Activated naive CD4-positive, alpha-beta T cell treated with anti-CD3 and anti-CD28 coated beads, Interleukin-2, amount 50 U/mL, for 72 hours (primary cell): ENCODE measurements at regions not wholly inside any gene's neighbourhood (a gene's known extent, or its start where the extent isn't known, plus 50 kb on each side); places are given as distances from the start of the nearest gene placed in this dataset.

Experiments used
- ATAC-seq, 2 donors: fragments of 150-1000 bp; cut with Tn5 transposase; 2 replicates each; pipeline ENCODE4 v1.10.0; 2021; ENCODE audit warnings: mild to moderate bottlenecking in 2 of 2, moderate library complexity in 2 of 2
- DNase-seq, 2 donors: peaks; one replicate each; pipeline ENCODE4 v3.0.0; 2021 to 2022; ENCODE audit warnings: low spot score in 2 of 2
- H3K27ac Mint-ChIP-seq, 2 donors: one replicate each; pipeline ENCODE4 v1.8.0; 2022; ENCODE audit warnings: mild to moderate bottlenecking in 2 of 2, mixed read lengths in 2 of 2
- H3K36me3 Mint-ChIP-seq, 2 donors: one replicate each; pipeline ENCODE4 v1.8.0; 2022; ENCODE audit warnings: mixed read lengths in 2 of 2
- H3K9me3 Mint-ChIP-seq, 2 donors: one replicate each; pipeline ENCODE4 v1.8.0; 2022; ENCODE audit warnings: mixed read lengths in 2 of 2

DNA sequence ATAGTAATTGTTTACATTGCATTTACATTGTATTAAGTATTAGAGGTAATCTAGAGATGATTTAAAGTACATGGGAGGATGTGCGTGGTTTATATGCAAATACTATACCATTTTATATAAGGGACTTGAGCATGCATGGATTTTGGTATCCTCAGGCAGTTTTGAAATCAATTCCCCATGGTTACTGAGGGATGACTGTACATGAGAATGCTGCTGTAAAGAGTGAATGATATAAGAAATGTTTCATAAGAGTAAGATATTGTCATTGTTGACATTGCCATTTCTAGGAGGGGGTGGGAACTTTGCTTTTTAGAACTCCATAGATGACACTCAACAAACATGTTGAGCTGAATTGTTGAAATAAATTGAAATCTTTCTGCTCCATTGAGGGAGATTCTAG, 185.0 kb downstream of the SEMA6A start:
- DNase-seq = no peak
- ATAC-seq = no peak
- Mint-ChIP-seq H3K27ac (no peak overlapping the region), H3K36me3 (peaks cover 35 to 37% of the 10 kb centered on the region in 2 donors), H3K9me3 (peaks cover 12 to 14% of the 10 kb centered on the region in 2 donors)

DNA sequence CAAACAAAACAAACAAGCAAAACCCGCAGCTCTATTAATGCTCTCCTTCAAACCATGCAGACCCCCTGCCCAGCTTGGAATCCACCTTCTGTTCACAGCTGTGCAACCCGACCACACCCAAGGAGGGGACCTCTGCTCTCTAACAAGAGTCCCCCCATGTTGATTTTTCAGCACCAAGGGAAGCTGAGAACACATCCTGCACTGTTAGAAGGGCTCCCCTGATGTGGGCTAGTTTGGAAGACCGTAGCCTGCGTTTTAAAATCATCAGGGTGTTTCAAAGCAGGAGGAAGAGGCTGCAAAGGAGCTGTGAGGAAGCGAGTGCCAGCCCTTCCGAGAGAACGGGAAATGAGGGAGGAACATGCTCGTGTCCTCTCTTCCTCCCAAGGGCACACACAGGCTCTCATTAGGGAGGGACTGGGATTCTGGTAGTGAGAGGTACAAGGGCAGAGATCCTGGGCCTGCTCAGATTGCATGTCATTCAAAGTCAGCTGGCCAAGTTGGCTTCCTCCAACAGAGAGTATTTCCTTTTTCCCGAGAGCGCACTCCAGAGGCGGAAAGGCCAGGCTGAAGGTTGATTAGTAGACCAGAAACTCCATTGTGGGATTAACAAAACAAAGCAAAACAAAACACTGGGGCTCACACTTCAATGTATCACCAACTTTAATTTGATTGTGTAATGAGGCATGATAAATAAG, 185.9 kb downstream of the SEMA6A start:
- no peak for ATAC-seq

DNA sequence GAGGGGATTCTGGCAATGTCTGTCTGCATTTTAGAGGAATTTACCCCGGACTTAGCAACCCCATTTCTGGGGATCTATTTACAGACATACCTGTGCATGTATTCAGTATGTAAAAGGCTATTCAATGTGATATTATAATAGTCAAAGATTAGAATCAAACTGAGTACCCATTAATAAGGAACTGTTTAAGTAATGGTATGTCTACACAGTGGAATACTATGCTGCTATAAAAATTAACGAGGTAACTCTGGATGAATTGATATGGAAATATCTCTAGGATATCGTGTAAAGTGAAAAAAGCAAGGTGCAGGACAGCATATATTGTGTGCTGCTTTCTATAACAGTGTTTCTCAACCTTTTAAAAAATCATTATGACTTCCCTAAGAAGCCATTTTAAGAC, 186.9 kb downstream of the SEMA6A start:
- H3K36me3 Mint-ChIP-seq = peaks cover 42 to 48% of the 10 kb centered on the region in 2 donors
- no peak overlapping the region for H3K27ac Mint-ChIP-seq
- DNase-seq = no peak
- ATAC-seq = no peak
- H3K9me3 Mint-ChIP-seq = peaks cover 14 to 17% of the 10 kb centered on the region in 2 donors

More for the DNA sequence above, 185.9 kb downstream of the SEMA6A start:
- peaks cover 13 to 14% of the 10 kb centered on the region in 2 donors for H3K9me3 Mint-ChIP-seq
- H3K27ac Mint-ChIP-seq = no peak overlapping the region
- DNase-seq = no peak
- H3K36me3 Mint-ChIP-seq = peaks cover 38 to 39% of the 10 kb centered on the region in 2 donors

DNA sequence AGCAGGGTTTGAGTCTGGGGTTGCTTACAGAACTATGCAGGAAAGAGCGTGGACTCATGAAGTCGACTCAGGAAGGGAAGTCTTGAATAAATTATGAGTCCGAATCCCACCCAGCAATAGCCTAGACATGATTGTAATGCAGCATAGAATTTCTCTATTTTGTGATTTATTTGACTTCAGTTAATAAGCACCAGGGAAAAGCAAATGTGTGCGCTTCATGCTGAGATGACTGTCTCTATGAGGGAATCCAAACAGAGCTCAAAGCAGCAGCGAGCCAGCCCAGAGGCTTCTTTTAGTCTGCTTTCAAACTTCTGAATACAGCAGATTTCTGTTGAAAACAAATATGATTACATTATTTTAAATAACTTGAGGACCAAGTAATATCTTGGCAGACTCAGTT, 188.0 kb downstream of the SEMA6A start:
- no peak for DNase-seq
- peaks cover 42 to 57% of the 10 kb centered on the region in 2 donors for H3K36me3 Mint-ChIP-seq
- H3K9me3 Mint-ChIP-seq = peaks cover 14 to 17% of the 10 kb centered on the region in 2 donors
- ATAC-seq = no peak
- no peak overlapping the region for H3K27ac Mint-ChIP-seq

DNA sequence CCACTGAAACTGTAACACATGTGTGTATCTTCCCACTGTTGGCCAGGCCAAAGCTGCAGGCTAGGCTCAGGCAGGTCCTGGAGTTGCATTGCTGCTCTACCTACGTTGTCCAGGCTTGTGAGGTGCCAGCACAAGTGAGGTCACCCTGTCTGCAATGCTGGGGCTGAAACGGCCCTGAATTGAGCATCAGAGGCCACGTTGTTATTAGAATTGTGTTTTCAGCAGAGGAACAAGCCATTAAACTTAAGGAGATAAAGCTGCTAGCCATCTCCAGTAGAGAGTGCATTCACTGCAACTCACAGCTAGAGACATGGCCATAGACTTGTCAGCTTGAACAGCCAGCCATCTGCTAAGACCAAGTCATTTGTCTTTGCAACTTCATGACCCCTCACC, 191.8 kb downstream of the SEMA6A start:
- Mint-ChIP-seq H3K9me3 (peaks cover 9 to 14% of the 10 kb centered on the region in 2 donors), H3K36me3 (peaks cover 23 to 53% of the 10 kb centered on the region in 2 donors), H3K27ac (no peak overlapping the region)
- no peak for DNase-seq
- no peak for ATAC-seq

DNA sequence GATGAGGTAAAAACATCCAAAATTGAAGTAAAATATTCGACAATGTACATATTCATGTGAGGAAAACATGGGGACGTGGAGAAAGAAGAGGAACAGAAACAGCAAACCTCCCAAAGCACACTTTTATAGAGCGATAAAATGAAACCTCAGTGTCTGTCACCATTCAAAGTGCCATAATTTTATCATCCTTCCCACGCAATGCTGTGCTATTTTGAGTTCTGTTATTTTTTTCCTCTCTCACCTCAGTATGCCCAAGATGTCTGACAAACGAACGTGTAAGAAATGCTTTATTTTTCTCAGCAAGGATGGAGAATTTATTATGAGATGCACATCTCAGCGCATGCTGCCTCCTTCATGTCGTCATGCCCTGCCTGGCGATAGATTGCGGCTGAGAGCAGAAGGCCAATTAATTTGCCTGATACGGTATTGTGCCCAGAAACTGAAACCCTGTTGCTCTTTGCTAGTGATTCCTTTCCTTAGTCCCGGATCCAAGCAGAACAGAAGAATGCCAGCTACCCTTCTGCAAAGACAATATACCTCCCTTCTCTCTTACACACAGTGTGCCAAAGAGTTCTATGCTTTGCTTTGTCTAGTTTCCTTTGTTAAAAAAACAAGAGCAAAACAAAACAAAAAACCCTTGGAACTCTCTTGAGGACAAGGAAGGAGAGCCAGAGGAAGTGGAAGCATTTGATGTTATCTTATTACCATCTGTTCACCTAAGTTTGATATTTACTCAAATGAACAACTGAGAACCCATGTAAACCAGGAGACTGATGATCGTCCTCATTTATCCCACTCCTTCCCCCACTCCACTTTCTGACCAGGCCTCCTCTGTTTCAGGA, 192.4 kb downstream of the SEMA6A start:
- Mint-ChIP-seq H3K9me3 (peaks cover 9 to 14% of the 10 kb centered on the region in 2 donors), H3K27ac (no peak overlapping the region), H3K36me3 (peaks cover 23 to 47% of the 10 kb centered on the region in 2 donors)
- DNase-seq = no peak
- ATAC-seq = no peak

DNA sequence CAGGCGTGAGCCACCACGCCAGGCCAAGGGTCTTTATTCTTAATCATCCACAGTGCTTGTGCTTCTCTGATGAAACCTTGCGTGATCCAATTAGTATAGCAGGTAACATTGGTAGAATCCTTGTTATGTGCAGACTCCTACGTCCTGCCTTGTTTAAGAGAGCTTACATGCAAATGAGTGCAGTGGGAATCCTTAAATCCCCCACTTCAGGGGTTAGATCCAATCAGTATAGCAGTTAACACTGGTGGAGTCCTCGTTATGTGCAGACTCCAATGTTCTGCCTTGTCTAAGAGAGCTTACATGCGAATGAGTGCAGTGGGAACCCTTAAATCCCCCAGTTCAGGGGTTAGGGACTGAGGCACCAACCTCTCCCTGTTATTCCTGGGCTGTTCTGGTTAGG, 193.4 kb downstream of the SEMA6A start:
- H3K9me3 Mint-ChIP-seq = peaks cover 7 to 11% of the 10 kb centered on the region in 2 donors
- H3K36me3 Mint-ChIP-seq = peaks cover 15 to 36% of the 10 kb centered on the region in 2 donors
- H3K27ac Mint-ChIP-seq = no peak overlapping the region
- DNase-seq (no peak), ATAC-seq (no peak)

DNA sequence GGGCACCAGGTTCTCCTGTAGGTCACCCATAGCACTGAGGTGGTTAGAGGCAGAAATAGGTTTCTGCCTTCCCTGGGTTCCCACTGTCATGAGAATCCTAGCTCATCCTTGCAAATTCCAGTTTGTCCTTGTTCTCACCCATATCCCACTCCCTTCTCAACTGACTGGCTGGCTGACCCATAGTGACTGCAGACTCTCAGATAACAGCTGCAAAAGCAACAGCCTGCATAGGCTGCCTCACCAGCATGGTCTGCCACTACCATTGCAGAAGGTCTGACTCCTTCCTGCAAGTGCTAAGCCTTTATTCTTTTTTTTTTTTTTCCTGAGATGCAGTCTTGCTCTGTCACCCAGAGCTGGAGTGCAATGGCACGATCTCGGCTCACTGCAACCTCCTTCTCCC, 194.0 kb downstream of the SEMA6A start:
- no peak for DNase-seq
- H3K36me3 Mint-ChIP-seq = peaks cover 9 to 31% of the 10 kb centered on the region in 2 donors
- H3K27ac Mint-ChIP-seq = no peak overlapping the region
- ATAC-seq = no peak
- peaks cover under 1 to 5% of the 10 kb centered on the region in 2 donors for H3K9me3 Mint-ChIP-seq

DNA sequence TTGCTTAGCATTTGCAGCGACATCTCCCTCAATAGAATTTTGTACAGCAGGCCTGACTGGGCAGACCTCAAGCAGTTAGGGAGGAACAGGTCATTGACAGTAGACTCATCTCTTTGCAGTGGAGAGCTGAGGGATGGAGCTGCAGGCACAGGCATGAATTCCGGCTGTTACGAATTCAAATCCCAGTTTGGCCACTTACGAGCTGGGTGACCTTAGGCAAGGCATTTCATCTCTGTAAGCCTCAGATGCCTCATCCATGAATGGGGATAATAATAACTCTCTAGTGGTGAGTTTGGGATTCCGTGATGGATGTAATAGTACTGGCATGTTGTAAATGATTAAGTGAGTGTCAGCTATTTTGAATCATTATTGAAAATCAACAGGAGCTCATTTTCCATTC, 195.3 kb downstream of the SEMA6A start:
- Mint-ChIP-seq H3K9me3 (peaks cover 0 to 4% of the 10 kb centered on the region in 2 donors), H3K27ac (no peak overlapping the region)

DNA sequence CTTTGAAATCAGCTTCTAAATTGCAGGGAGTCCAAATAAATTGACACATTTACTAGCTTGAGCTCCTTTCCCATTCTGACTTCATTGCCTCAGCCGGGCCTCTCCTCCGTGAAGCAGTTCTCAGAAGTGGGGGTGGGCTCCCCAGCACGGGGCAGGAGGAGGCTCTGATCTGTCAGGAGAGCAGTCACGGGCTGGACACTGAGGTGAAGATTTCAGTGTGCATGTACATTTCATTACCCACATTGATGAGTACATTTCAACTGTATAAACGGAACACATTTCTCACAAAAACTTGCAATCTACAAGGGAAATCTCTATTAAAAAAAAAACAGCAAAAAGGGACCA, 195.9 kb downstream of the SEMA6A start:
- peaks cover 5 to 25% of the 10 kb centered on the region in 2 donors for H3K36me3 Mint-ChIP-seq
- no peak for DNase-seq
- peaks cover 0 to 4% of the 10 kb centered on the region in 2 donors for H3K9me3 Mint-ChIP-seq
- ATAC-seq = no peak
- peak overlapping the region in 1 of 2 donors; percentile 36 for H3K27ac Mint-ChIP-seq

More for the DNA sequence above, 195.3 kb downstream of the SEMA6A start:
- DNase-seq (no peak), ATAC-seq (no peak)
- peaks cover 7 to 27% of the 10 kb centered on the region in 2 donors for H3K36me3 Mint-ChIP-seq

DNA sequence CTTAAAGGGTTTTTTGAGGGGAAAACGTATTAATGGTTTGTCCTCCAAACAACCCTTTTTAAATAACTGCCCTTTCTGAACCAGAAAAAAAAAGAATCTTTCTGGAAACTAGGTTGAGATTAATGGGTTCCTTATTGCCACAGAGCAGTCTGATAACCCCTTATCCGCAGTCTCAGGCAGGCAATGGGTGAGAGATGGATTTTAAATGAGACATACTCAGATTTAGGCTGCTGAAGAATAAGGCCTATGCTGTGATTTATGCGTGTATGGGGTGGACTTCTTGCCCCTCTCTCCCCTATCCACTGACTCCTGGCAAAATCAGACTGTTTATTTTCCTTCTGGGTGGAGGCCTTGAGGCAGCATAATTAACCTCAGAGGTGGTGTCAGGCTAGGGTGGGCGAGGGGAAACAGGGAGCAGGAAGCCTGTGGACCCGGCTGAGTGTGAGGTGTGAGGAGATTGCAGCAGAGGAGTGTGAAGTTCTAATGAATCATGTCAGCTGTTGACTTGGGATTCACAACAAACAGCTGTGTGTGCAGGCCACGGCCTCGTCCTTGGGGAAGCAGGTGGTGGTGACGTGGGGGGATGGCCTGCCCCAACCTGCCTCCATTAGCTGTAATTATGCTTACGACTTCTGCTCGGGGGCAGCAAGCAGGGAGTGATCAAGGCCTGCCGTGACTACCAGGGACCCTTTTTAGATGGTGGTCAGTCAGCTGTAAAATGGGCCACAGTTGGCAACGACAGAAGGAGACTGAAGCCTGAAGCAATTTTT, 196.4 kb downstream of the SEMA6A start:
- H3K27ac Mint-ChIP-seq = peak overlapping the region in 1 of 2 donors; percentile 36
- peaks cover 0 to 20% of the 10 kb centered on the region in 2 donors for H3K36me3 Mint-ChIP-seq
- no peak for ATAC-seq
- no peaks in the 10 kb centered on the region for H3K9me3 Mint-ChIP-seq
- DNase-seq = no peak

DNA sequence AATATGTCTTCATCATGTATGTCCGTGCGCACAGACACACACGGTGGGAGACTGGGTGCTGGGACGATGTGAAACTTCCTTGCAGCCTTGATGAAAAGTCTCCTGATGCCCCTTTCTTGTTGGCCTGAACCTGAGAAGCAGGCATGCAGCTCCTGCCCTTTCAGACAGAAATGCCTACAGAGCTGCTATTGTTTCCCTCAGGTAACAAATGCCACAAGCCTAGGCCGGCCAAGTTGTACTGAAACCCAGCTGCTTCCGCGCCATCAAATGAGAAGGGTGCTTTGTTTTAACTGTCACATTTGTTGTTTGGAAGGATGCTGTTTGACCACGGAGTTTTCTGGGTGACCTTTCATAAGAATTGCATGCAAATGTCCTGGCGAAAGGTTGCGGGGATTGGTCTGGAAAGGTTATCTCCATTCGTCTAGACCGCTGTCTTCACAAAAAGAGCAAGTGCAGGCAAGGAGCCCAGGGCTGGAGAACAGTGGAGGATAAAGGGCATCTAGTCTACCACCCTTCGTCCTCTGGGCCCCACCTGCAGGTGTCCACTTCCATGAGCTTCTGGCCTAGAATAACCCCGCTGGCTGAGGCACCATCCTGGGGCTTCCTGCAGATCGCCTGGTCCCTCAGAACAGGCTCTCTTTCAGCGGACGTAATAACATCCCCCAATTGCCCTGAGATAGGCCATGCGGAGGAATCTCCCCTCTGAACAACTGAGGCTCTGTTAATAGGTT, 197.2 kb downstream of the SEMA6A start:
- DNase-seq (no peak), ATAC-seq (no peak)
- Mint-ChIP-seq H3K27ac (no peak overlapping the region), H3K36me3 (peaks cover 0 to 17% of the 10 kb centered on the region in 2 donors), H3K9me3 (no peaks in the 10 kb centered on the region)

DNA sequence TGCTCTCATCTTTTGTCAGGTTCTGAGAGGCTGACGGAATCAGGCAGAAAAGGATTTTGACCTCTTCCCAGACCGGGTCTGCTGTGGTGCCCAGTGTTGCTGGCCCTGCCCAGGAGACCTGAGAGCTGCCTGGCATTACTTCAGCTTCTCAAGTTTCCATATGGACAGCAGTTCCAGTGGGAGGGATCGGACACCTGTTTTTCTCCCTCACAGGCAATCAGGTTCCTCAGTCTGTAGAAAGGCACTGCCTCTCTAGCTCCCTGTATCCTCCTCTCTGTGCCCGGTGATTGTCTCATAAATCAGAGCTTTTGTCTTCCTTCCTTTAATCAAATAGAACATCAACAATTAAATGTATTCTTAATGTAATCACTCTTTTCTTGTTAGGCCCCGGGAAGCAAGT, 198.7 kb downstream of the SEMA6A start:
- ATAC-seq (no peak), DNase-seq (no peak)
- Mint-ChIP-seq H3K9me3 (no peaks in the 10 kb centered on the region), H3K27ac (no peak overlapping the region), H3K36me3 (peaks cover 0 to 4% of the 10 kb centered on the region in 2 donors)

DNA sequence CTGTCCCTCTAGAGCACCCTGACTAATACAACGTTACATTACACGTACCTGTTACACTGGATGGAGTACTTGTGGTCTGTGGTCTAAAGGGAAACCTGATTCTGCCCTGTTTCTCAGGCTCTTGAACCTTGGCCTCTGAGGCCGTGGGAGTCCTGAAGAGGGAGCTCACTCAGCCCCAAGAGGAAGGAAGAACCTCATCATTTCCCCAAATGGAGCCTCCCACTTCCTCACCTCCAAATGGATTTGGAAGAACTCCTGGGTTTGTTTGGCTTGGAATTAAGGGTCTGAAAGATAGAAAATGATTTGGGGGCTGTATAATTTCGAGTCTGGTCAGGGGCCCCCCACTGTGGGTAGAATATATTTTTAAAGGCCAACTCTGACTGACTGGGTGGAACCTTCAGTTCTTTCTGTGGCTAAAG, 200.2 kb downstream of the SEMA6A start:
- ATAC-seq = no peak
- Mint-ChIP-seq H3K9me3 (no peaks in the 10 kb centered on the region), H3K36me3 (peaks cover 0 to 4% of the 10 kb centered on the region in 2 donors), H3K27ac (no peak overlapping the region)
- DNase-seq = no peak

DNA sequence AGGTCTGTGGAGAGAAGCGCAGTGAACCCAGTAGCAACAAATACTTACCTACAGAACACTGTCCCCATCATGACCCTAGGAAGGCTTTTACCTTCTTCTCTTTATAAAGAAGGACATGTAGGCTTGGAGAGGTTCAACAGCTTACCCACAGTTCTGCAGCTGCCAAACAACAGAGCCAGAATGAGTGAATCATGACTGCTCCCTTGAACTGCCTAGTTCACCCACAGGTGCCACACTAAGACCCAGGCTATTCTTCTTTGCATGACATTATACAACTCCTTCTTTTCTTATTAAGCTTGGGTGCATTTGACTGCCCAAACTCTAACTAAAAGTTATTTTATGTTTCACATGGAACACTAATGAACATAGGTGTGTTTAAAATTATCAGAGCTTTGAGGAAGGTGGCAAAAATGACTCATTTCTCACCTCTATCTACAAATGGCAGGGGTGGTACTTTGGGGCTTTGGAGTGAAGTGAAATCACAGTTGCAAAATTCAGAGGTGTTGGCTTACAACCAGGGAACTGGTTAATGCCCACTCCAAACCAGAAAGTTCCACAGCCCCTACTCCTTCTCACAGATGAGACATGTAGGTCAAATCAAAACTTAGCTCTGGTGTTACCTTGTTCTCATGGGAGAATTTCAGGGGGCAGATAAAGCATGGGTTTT, 201.6 kb downstream of the SEMA6A start:
- DNase-seq (no peak), ATAC-seq (peak in 1 of 2 donors; percentile 40)
- H3K27ac Mint-ChIP-seq = peak overlapping the region in 1 of 2 donors; percentile 22
- peaks cover 0 to 4% of the 10 kb centered on the region in 2 donors for H3K36me3 Mint-ChIP-seq
- no peaks in the 10 kb centered on the region for H3K9me3 Mint-ChIP-seq

DNA sequence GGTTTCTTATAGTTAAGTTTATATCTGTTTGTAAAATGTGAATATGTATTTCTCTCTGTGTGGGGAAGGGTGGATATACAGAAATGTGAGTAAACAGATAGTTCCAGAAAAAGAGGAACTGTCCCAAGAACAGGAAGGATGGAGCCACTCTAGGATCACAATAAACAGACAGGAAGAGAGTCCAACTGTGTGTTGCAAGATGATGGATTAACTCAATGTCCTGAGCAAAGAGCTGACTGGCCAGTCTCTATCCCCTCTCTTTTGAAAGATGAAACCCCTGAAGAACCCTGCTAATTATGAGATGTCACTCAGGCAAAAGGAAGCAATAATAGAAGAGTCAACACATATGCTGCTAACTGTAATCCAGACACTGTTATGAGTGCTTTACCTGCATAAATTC, 202.7 kb downstream of the SEMA6A start:
- ATAC-seq = no peak
- no peak for DNase-seq
- H3K36me3 Mint-ChIP-seq = peaks cover 0 to 4% of the 10 kb centered on the region in 2 donors
- no peak overlapping the region for H3K27ac Mint-ChIP-seq
- no peaks in the 10 kb centered on the region for H3K9me3 Mint-ChIP-seq
